Uterus (tissue), 2 donors: ENCODE measurements at regions not wholly inside any gene's neighbourhood (a gene's known extent, or its start where the extent isn't known, plus 50 kb on each side); places are given as distances from the start of the nearest gene placed in this dataset.

Experiments
- POLR2A ChIP-seq, 2 donors: fragments of 450-650 bp; IDR thresholded peaks; one replicate each; pipeline ENCODE4 v1.6.1; 2016; ENCODE audit warnings: antibody characterized with exemption in 2 of 2, mild to moderate bottlenecking in 1 of 2, moderate library complexity in 1 of 2
- TF ChIP-seq, protein P1 (sequence below), 4 experiments: fragments of 200-600 bp in 2 of 4; fragments of 450-650 bp in 2 of 4; sonication (generic) in 2 of 4; IDR thresholded peaks; one replicate each; pipeline ENCODE4 v1.5.1; 2016 to 2019; ENCODE audit warnings: antibody characterized with exemption in 4 of 4, mild to moderate bottlenecking in 2 of 4, moderate library complexity in 1 of 4

DNA sequence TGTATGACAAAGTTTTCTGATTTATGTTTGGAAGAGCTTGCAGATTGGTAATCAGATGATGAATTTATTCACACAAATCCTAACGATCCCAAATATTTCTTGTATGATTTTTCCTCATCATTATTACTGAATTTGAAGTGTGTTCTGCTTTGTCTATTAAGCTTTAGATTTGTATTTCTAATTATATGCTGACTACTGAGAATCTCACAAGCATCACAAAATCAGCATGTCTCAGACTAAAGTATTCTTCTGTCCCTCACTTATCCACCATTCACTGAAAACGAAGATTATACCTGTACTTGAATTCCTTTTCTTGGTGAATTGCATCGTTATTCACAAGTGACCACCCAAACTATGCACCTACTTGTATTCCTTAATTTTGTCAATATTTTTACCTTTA lies 796.3 kb upstream of the MAP3K7 start:
- TF ChIP-seq, protein P1, sequence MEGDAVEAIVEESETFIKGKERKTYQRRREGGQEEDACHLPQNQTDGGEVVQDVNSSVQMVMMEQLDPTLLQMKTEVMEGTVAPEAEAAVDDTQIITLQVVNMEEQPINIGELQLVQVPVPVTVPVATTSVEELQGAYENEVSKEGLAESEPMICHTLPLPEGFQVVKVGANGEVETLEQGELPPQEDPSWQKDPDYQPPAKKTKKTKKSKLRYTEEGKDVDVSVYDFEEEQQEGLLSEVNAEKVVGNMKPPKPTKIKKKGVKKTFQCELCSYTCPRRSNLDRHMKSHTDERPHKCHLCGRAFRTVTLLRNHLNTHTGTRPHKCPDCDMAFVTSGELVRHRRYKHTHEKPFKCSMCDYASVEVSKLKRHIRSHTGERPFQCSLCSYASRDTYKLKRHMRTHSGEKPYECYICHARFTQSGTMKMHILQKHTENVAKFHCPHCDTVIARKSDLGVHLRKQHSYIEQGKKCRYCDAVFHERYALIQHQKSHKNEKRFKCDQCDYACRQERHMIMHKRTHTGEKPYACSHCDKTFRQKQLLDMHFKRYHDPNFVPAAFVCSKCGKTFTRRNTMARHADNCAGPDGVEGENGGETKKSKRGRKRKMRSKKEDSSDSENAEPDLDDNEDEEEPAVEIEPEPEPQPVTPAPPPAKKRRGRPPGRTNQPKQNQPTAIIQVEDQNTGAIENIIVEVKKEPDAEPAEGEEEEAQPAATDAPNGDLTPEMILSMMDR (IDR thresholded peaks at IDR 0.05) = no peak
- no peak for TF ChIP-seq POLR2A (IDR thresholded peaks at IDR 0.05)
